HepG2 (cell line): ENCODE measurements at regions not wholly inside any gene's neighbourhood (a gene's known extent, or its start where the extent isn't known, plus 50 kb on each side); places are given as distances from the start of the nearest gene placed in this dataset.

ENCODE experiments used
- ATAC-seq: fragments of 200-7000 bp; cut with Tn5 transposase; 3 replicates; pipeline ENCODE4 v1.9.1; 2020; ENCODE audit warnings: mild to moderate bottlenecking, moderate library complexity
- BruUV-seq: library from RNA; stranded (reverse); fragments of 400-500 nt; replicated peaks from 2 replicates; lab custom pipeline; 2021; lab: Mats Ljungman, UMichigan
- CTCF ChIA-PET: fragments of 300-600 bp; formaldehyde crosslinking; extraction: SDS; loops from one replicate; lab custom pipeline; 2021; ENCODE audit warnings: low total read pairs, inconsistent platforms, low intra/inter-chr PET ratio; lab: Yijun Ruan, JAX
- POLR2A ChIA-PET: fragments of 350-600 bp; sonication (Branson Sonifier 250); formaldehyde crosslinking; loops from one replicate; lab custom pipeline; 2020; ENCODE audit warnings: antibody characterized with exemption, inconsistent platforms; lab: Yijun Ruan, JAX
- DNase-seq: peaks from one replicate; pipeline ENCODE4 v3.0.0-alpha.2; 2015; ENCODE audit warnings: low spot score
- FAIRE-seq: peaks from 3 replicates; lab custom pipeline; 2011; peaks lifted over from hg19 to GRCh38; lab: Jason Lieb, UNC
- H2AFZ ChIP-seq: one replicate; pipeline ENCODE4 v1.6.1; 2011; ENCODE audit warnings: low read length, inconsistent platforms
- H3K27ac ChIP-seq: fragments of 300-600 bp; 3 replicates; pipeline ENCODE4 v1.8.0; 2011; ENCODE audit warnings: mixed run types, mild to moderate bottlenecking, mixed read lengths, low read length, inconsistent platforms; ENCODE audit not compliant: insufficient read depth; ENCODE audit errors: extremely low read length
- H3K27me3 ChIP-seq, 2 experiments: fragments of 200-600 bp in 1 of 2; 2 replicates in 1 of 2; 3 replicates in 1 of 2; pipeline versions ENCODE4 v1.6.0 to v1.8.0; 2011; ENCODE audit warnings: low read length in 2 of 2, mild to moderate bottlenecking in 2 of 2, moderate library complexity in 2 of 2, inconsistent platforms in 1 of 2; ENCODE audit not compliant: insufficient read depth in 2 of 2, control insufficient read depth in 1 of 2
- H3K36me3 ChIP-seq, 2 experiments: fragments of 200-600 bp in 1 of 2; replicated peaks in 1 of 2; 2 replicates in 1 of 2; 3 replicates in 1 of 2; pipeline versions ENCODE4 v1.5.1 to v1.8.0; 2011; ENCODE audit warnings: low read length in 2 of 2, inconsistent platforms in 1 of 2; ENCODE audit not compliant: insufficient read depth in 2 of 2, control insufficient read depth in 1 of 2
- H3K4me1 ChIP-seq: 2 replicates; pipeline ENCODE4 v1.5.1; 2012; ENCODE audit warnings: low read length, inconsistent platforms; ENCODE audit not compliant: insufficient read depth
- H3K4me2 ChIP-seq: 2 replicates; pipeline ENCODE4 v1.6.0; 2011; ENCODE audit warnings: low read depth, low read length, inconsistent platforms
- H3K4me3 ChIP-seq, 3 experiments: fragments of 200-600 bp in 1 of 3; sonication (generic), shearing (Covaris generic) in 1 of 3; replicated peaks in 1 of 3; 2 replicates each; pipeline ENCODE4 v1.5.1; 2011 to 2016; ENCODE audit warnings: low read length in 3 of 3, inconsistent platforms in 2 of 3, low read depth in 2 of 3, mild to moderate bottlenecking in 2 of 3, control low read depth in 1 of 3, mixed read lengths in 1 of 3; ENCODE audit not compliant: insufficient read depth in 1 of 3
- H3K79me2 ChIP-seq: one replicate; pipeline ENCODE4 v1.6.1; 2011; ENCODE audit warnings: low read length, inconsistent platforms; ENCODE audit not compliant: insufficient read depth
- H3K9ac ChIP-seq: 2 replicates; pipeline ENCODE4 v1.6.0; 2011; ENCODE audit warnings: mild to moderate bottlenecking, low read depth, low read length, inconsistent platforms; ENCODE audit not compliant: insufficient read depth
- H3K9me3 ChIP-seq: 2 replicates; pipeline ENCODE4 v1.5.1; 2012; ENCODE audit warnings: mild to moderate bottlenecking, low read length
- H4K20me1 ChIP-seq: 2 replicates; pipeline ENCODE4 v1.6.0; 2011; ENCODE audit warnings: inconsistent platforms, mild to moderate bottlenecking, low read length, moderate library complexity; ENCODE audit not compliant: insufficient read depth
- ARID2 ChIP-seq: sonication (generic); formaldehyde crosslinking; IDR thresholded peaks from 2 replicates; pipeline ENCODE4 v1.8.1; 2022; ENCODE audit warnings: mild to moderate bottlenecking, missing genetic modification reagents, borderline replicate concordance
- SRSF9 ChIP-seq: fragments of 200-400 bp; formaldehyde crosslinking; IDR thresholded peaks from 2 replicates; pipeline ENCODE4 v1.6.1; 2018; ENCODE audit warnings: borderline replicate concordance, mild to moderate bottlenecking, low read depth, low read length; ENCODE audit not compliant: insufficient read depth, poor library complexity, severe bottlenecking
- ZNF12 ChIP-seq: sonication (generic); formaldehyde crosslinking; IDR thresholded peaks from 2 replicates; pipeline ENCODE4 v1.5.0; 2020; ENCODE audit warnings: missing genetic modification reagents
- ZNF382 ChIP-seq: sonication (generic); formaldehyde crosslinking; IDR thresholded peaks from 2 replicates; pipeline ENCODE4 v1.5.0; 2020; ENCODE audit warnings: missing genetic modification reagents, mild to moderate bottlenecking, borderline replicate concordance
- ZNF407 ChIP-seq: sonication (generic); formaldehyde crosslinking; IDR thresholded peaks from one replicate; pipeline ENCODE4 v1.5.1; 2020; ENCODE audit warnings: mild to moderate bottlenecking, missing genetic modification reagents; ENCODE audit errors: not compliant biosample characterization
- WGBS: methylation state at CpG from one replicate; pipeline ENCODE4 v1.1.6; 2017; ENCODE audit warnings: low lambda C conversion rate; 5-methylcytosine and 5-hydroxymethylcytosine counted together
- in situ Hi-C: cut with HindIII; loops from 2 replicates; pipeline ENCODE4 v1.10.0; 2017; ENCODE audit warnings: low pct_unique_long_range_greater_than_20kb; ENCODE audit not compliant: extremely low pct_ligation_motif_present
- intact Hi-C: fragments of 100-400 bp; cut with micrococcal nuclease; formaldehyde crosslinking; loops from one replicate; pipeline ENCODE4 v1.10.0; 2022; ENCODE audit not compliant: unreplicated experiment
- TF ChIP-seq, protein P1 (sequence below): sonication (generic); formaldehyde crosslinking; IDR thresholded peaks from 2 replicates; pipeline ENCODE4 v1.8.1; 2023; ENCODE audit warnings: mild to moderate bottlenecking, moderate library complexity, missing genetic modification reagents

- TF ChIP-seq, protein P1, sequence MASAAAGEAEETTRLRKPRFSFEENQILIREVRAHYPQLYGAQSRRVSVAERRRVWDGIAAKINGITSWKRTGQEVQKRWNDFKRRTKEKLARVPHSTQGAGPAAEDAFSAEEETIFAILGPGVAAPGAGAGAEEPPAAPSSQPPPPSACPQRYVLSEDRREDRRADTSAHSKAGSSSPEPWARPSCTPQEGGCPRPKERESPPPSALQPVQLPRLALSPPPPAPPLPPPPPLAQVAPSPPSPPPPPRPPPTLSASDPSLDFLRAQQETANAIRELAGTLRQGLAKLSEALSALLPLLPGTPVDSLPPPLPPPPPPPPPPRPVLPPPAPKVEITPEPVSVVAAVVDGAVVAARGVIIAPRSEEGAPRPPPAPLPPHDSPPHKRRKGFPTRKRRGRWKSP: no peak
Observed at GRCh38 chr2:60096556-60096955, 456.9 kb downstream of the BCL11A start (continued).

DNA sequence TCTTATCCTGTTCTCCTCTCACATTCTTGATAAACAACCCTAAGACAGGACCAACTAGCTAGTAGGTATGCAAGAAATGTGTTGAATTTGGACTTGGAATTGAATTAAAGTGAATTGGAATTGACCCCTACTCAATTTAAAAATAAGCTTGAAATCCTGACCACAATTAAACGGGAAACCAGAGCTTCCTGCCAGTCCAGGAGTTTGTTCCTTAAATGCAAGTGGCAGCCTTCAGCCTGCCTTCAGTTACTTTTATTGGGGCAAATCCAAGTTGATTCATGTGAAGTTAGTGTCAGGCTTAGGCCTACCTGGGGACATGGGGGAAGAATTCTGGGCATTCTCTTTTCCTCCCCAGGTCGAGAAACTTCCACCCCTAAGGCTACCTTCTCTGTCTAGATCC, 457.6 kb downstream of the BCL11A start:
- Histone ChIP-seq H3K79me2 (no peaks in the 10 kb centered on the region), H2AFZ (no peak overlapping the region), H3K4me1 (peaks cover 35% of the 10 kb centered on the region), H3K4me3 (no peak overlapping the region), H3K4me2 (no peak overlapping the region), H3K27ac (no peak overlapping the region), H3K27me3 (peaks cover 0 to 4% of the 10 kb centered on the region in 2 experiments; a peak in 1 of 5 replicates), H3K9ac (no peak overlapping the region), H4K20me1 (no peaks in the 10 kb centered on the region), H3K9me3 (no peaks in the 10 kb centered on the region), H3K36me3 (no peaks in the 10 kb centered on the region)
- in situ Hi-C loops (no loop called here), intact Hi-C loops (no loop called here)
- WGBS: 0% methylated on average over 2 of the region's 2 CpGs
- ChIA-PET CTCF (no interaction called here), POLR2A (no interaction called here)
- BruUV-seq: no TSS peak
- ATAC-seq: no peak
- no peak for DNase-seq
- FAIRE-seq: no peak
- TF ChIP-seq ARID2 (CRISPR knock-in tag): no peak

- no peak for FAIRE-seq
- in situ Hi-C loops: no loop called here
- CTCF ChIA-PET: no interaction called here
- TF ChIP-seq ZNF12: no peak
- TF ChIP-seq ZNF407 (CRISPR knock-in tag): no peak
- TF ChIP-seq SRSF9: no peak
- TF ChIP-seq ZNF382 (CRISPR knock-in tag): no peak
Observed at GRCh38 chr2:60095202-60095815, 458.1 kb downstream of the BCL11A start.

More at GRCh38 chr2:60095202-60095815, 458.1 kb downstream of the BCL11A start:
- H3K27ac ChIP-seq: no peak overlapping the region
- no peak overlapping the region for H2AFZ ChIP-seq
- POLR2A ChIA-PET: interaction anchor here (0.5 kb wide), 1 partner anchor 229 kb away, joined by 3 read pairs; no protein-coding TSS in a partner anchor
- H3K4me3 ChIP-seq: no peak overlapping the region
- no peak for ATAC-seq
- no peaks in the 10 kb centered on the region for H4K20me1 ChIP-seq
- no peak for DNase-seq
- H3K4me1 ChIP-seq: peaks cover 35% of the 10 kb centered on the region
- peaks cover 0 to 4% of the 10 kb centered on the region in 2 experiments; a peak in 1 of 5 replicates for H3K27me3 ChIP-seq
- no peaks in the 10 kb centered on the region for H3K79me2 ChIP-seq
- intact Hi-C loops: no loop called here
- H3K9ac ChIP-seq: no peak overlapping the region
- no peak overlapping the region for H3K4me2 ChIP-seq
- H3K9me3 ChIP-seq: no peaks in the 10 kb centered on the region
- no TSS peak for BruUV-seq
- no peaks in the 10 kb centered on the region for H3K36me3 ChIP-seq
- 80% methylated on average over 2 of the region's 2 CpGs for WGBS
